IMR-90 (cell line): ENCODE measurements at regions not wholly inside any gene's neighbourhood (a gene's known extent, or its start where the extent isn't known, plus 50 kb on each side); places are given as distances from the start of the nearest gene placed in this dataset.

Source experiments
- ATAC-seq: fragments of 200-7000 bp; cut with Tn5 transposase; 2 replicates; pipeline ENCODE4 v1.9.1; 2020; ENCODE audit warnings: low read depth, mild to moderate bottlenecking, moderate library complexity
- BruUV-seq: library from RNA; stranded (reverse); fragments of 400-500 nt; replicated peaks from 2 replicates; lab custom pipeline; 2021; lab: Mats Ljungman, UMichigan
- CTCF ChIA-PET: fragments of 300-600 bp; formaldehyde crosslinking; extraction: SDS; loops from one replicate; lab custom pipeline; 2021; ENCODE audit warnings: antibody characterized with exemption; lab: Yijun Ruan, JAX
- POLR2A ChIA-PET: fragments of 300-600 bp; sonication (Branson Sonifier 250); formaldehyde crosslinking; loops from one replicate; lab custom pipeline; 2022; ENCODE audit warnings: antibody characterized with exemption; ENCODE audit not compliant: unreplicated experiment; lab: Charles Lee
- DNase-seq: peaks from one replicate; pipeline ENCODE4 v3.0.0; 2013
- H2AFZ ChIP-seq: replicated peaks from 2 replicates; pipeline ENCODE3; 2013; ENCODE audit warnings: low read length, mild to moderate bottlenecking; ENCODE audit not compliant: poor library complexity
- H2AK5ac ChIP-seq: 2 replicates; pipeline ENCODE4 v1.6.1; 2013; ENCODE audit warnings: low read depth, low read length, inconsistent platforms
- H2AK9ac ChIP-seq: replicated peaks from 2 replicates; pipeline ENCODE3; 2013; ENCODE audit warnings: mild to moderate bottlenecking, low read depth, low read length, moderate library complexity; ENCODE audit not compliant: poor library complexity
- H2BK120ac ChIP-seq: 2 replicates; pipeline ENCODE4 v1.6.1; 2013; ENCODE audit warnings: low read depth, low read length, inconsistent platforms
- H2BK15ac ChIP-seq: 3 replicates; pipeline ENCODE4 v1.6.1; 2013; ENCODE audit warnings: low read depth, low read length, inconsistent platforms
- H2BK20ac ChIP-seq: 2 replicates; pipeline ENCODE4 v1.6.1; 2013; ENCODE audit warnings: low read depth, mild to moderate bottlenecking, inconsistent platforms, low read length, moderate library complexity
- H2BK5ac ChIP-seq: 2 replicates; pipeline ENCODE4 v1.6.1; 2013; ENCODE audit warnings: mild to moderate bottlenecking, low read depth, low read length, inconsistent platforms; ENCODE audit not compliant: poor library complexity, severe bottlenecking
- H3K14ac ChIP-seq: replicated peaks from 2 replicates; pipeline ENCODE4 v1.6.1; 2013; ENCODE audit warnings: low read depth, low read length, inconsistent platforms
- H3K18ac ChIP-seq: 2 replicates; pipeline ENCODE4 v1.6.1; 2013; ENCODE audit warnings: low read depth, low read length, control low read depth
- H3K23ac ChIP-seq: 2 replicates; pipeline ENCODE4 v1.6.1; 2013; ENCODE audit warnings: low read depth, low read length, inconsistent platforms
- H3K27ac ChIP-seq: 2 replicates; pipeline ENCODE4 v1.5.1; 2013; ENCODE audit warnings: mild to moderate bottlenecking, control low read depth, low read length; ENCODE audit not compliant: insufficient read depth
- H3K27me3 ChIP-seq: 2 replicates; pipeline ENCODE4 v1.6.1; 2013; ENCODE audit warnings: low read length; ENCODE audit not compliant: control insufficient read depth, insufficient read depth
- H3K36me3 ChIP-seq: 2 replicates; pipeline ENCODE4 v1.6.1; 2013; ENCODE audit warnings: low read length, mixed read lengths; ENCODE audit not compliant: control insufficient read depth, insufficient read depth
- H3K4ac ChIP-seq: 2 replicates; pipeline ENCODE4 v1.6.1; 2013; ENCODE audit warnings: low read depth, low read length, inconsistent platforms
- H3K4me1 ChIP-seq: 2 replicates; pipeline ENCODE4 v1.6.1; 2013; ENCODE audit warnings: low read length, mixed read lengths; ENCODE audit not compliant: control insufficient read depth, insufficient read depth
- H3K4me2 ChIP-seq: 2 replicates; pipeline ENCODE4 v1.6.1; 2013; ENCODE audit warnings: low read depth, mild to moderate bottlenecking, control low read depth, low read length, moderate library complexity
- H3K4me3 ChIP-seq: 2 replicates; pipeline ENCODE4 v1.5.1; 2013; ENCODE audit warnings: low read depth, mild to moderate bottlenecking, control low read depth, low read length, moderate library complexity; ENCODE audit not compliant: insufficient read depth
- H3K56ac ChIP-seq: 2 replicates; pipeline ENCODE4 v1.6.1; 2013; ENCODE audit warnings: low read length, inconsistent platforms; ENCODE audit not compliant: insufficient read depth; ENCODE audit errors: extremely low read depth
- H3K79me1 ChIP-seq, 2 experiments: 2 replicates each; pipeline ENCODE4 v1.6.1; 2013; ENCODE audit warnings: low read length in 2 of 2, inconsistent platforms in 1 of 2, low read depth in 1 of 2
- H3K9ac ChIP-seq: 2 replicates; pipeline ENCODE4 v1.6.1; 2013; ENCODE audit warnings: low read depth, low read length, control low read depth
- H3K9me1 ChIP-seq: 2 replicates; pipeline ENCODE4 v1.6.1; 2013; ENCODE audit warnings: low read length, inconsistent platforms; ENCODE audit not compliant: insufficient read depth
- H3K9me3 ChIP-seq: 2 replicates; pipeline ENCODE4 v1.6.1; 2013; ENCODE audit warnings: low read length; ENCODE audit not compliant: control insufficient read depth, insufficient read depth
- H4K20me1 ChIP-seq: 2 replicates; pipeline ENCODE4 v1.6.1; 2013; ENCODE audit warnings: low read length, inconsistent platforms; ENCODE audit not compliant: insufficient read depth
- H4K5ac ChIP-seq: 2 replicates; pipeline ENCODE4 v1.6.1; 2013; ENCODE audit warnings: mild to moderate bottlenecking, low read depth, low read length, control low read depth
- H4K8ac ChIP-seq, 2 experiments: 2 replicates each; pipeline ENCODE4 v1.6.1; 2013; ENCODE audit warnings: low read depth in 2 of 2, low read length in 2 of 2, control low read depth in 1 of 2, inconsistent platforms in 1 of 2
- H4K91ac ChIP-seq: 2 replicates; pipeline ENCODE4 v1.6.1; 2013; ENCODE audit warnings: low read depth, low read length, inconsistent platforms; ENCODE audit not compliant: insufficient read depth
- MAFK ChIP-seq: IDR thresholded peaks from 2 replicates; pipeline ENCODE4 v1.6.1; 2012; ENCODE audit warnings: low read depth, low read length, improper control_type of control experiment
- RAD21 ChIP-seq: IDR thresholded peaks from 2 replicates; pipeline ENCODE4 v1.6.1; 2012; ENCODE audit warnings: low read length, improper control_type of control experiment
- RCOR1 ChIP-seq: IDR thresholded peaks from 2 replicates; pipeline ENCODE4 v1.6.1; 2012; ENCODE audit warnings: mild to moderate bottlenecking, low read length, improper control_type of control experiment; ENCODE audit not compliant: insufficient replicate concordance
- RFX5 ChIP-seq: IDR thresholded peaks from 2 replicates; pipeline ENCODE4 v1.8.0; 2012; ENCODE audit warnings: low read depth, mild to moderate bottlenecking, low read length, moderate library complexity
- WGBS, 2 experiments: methylation state at CpG; one replicate each; pipeline versions ENCODE4 v1.1.5 to v1.1.7; 2013; ENCODE audit warnings: missing lambda C conversion rate in 2 of 2; ENCODE audit not compliant: insufficient read length in 1 of 2; ENCODE audit errors: extremely low coverage in 2 of 2; 5-methylcytosine and 5-hydroxymethylcytosine counted together
- dilution Hi-C: fragments of 300-500 bp; cut with HindIII; formaldehyde crosslinking; loops from one replicate; pipeline ENCODE4 v1.14.3; 2018; ENCODE audit warnings: low sequenced_read_pairs; ENCODE audit not compliant: unreplicated experiment
- in situ Hi-C: fragments of 300-500 bp; cut with MboI; formaldehyde crosslinking; loops from 3 replicates; pipeline ENCODE4 v1.14.3; 2019; ENCODE audit warnings: low sequenced_read_pairs, inconsistent platforms, mixed read lengths
- intact Hi-C: fragments of 100-400 bp; cut with micrococcal nuclease; formaldehyde crosslinking; loops from 2 replicates; pipeline ENCODE4 v1.10.0; 2022

DNA sequence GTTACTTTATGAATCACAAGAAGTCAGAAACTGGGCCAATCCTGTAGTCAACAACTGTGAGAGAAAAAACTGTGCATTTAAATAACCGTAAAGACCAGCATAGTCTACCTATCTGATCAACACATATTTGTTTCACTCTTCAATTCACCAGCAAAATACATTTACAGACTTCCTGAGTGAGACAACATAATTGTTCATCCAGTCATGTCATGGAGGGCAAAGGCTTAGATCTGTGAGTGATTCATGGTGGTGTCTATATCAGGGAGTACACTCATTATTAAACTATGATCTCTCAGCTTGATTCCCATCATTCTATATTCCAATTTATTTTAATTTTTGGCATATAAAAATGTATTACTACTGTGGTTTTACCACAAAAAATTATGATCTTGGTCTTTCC is 694.6 kb downstream of the DNAH5 start:
- no peak overlapping the region for H3K18ac ChIP-seq
- no peak overlapping the region for H2AFZ ChIP-seq
- H3K79me1 ChIP-seq, result no peaks in the 10 kb centered on the region
- H4K8ac ChIP-seq, result no peak overlapping the region
- no peak overlapping the region for H2BK20ac ChIP-seq
- H3K56ac ChIP-seq, result no peak overlapping the region
- H3K27me3 ChIP-seq, result no peaks in the 10 kb centered on the region
- CTCF ChIA-PET, result interaction anchor here (2.2 kb wide), 1 partner anchor 11 kb away, joined by 5 read pairs; no protein-coding TSS in a partner anchor
- intact Hi-C loops, result loop anchor here (2.0 kb wide), 1 partner anchor 707 kb away; no protein-coding TSS in a partner anchor
- no peak overlapping the region for H2AK5ac ChIP-seq
- no peak overlapping the region for H2BK5ac ChIP-seq
- no peak overlapping the region for H3K14ac ChIP-seq
- H3K36me3 ChIP-seq, result no peaks in the 10 kb centered on the region
- no peak for DNase-seq
- ATAC-seq, result no peak
- H3K9me1 ChIP-seq, result no peaks in the 10 kb centered on the region
- in situ Hi-C loops, result no loop called here
- TF ChIP-seq RFX5, result no peak
- no peak for TF ChIP-seq RCOR1
- no peak for TF ChIP-seq MAFK
- no peak for TF ChIP-seq RAD21
- POLR2A ChIA-PET, result no interaction called here
- H4K20me1 ChIP-seq, result no peaks in the 10 kb centered on the region
- H3K4me2 ChIP-seq, result no peak overlapping the region
- no peak overlapping the region for H3K27ac ChIP-seq
- no peak overlapping the region for H3K4me3 ChIP-seq
- no peaks in the 10 kb centered on the region for H3K9me3 ChIP-seq
- WGBS, 2 experiments, result no CpG with 5 or more reads among the region's 1 CpG
- no peak overlapping the region for H2BK120ac ChIP-seq
- no peak overlapping the region for H2AK9ac ChIP-seq
- H2BK15ac ChIP-seq, result no peak overlapping the region
- H3K23ac ChIP-seq, result no peak overlapping the region
- H3K9ac ChIP-seq, result no peak overlapping the region
- H3K4ac ChIP-seq, result no peak overlapping the region
- BruUV-seq, result no TSS peak
- dilution Hi-C loops, result no loop called here
- H4K91ac ChIP-seq, result no peak overlapping the region
- H4K5ac ChIP-seq, result no peak overlapping the region
- no peaks in the 10 kb centered on the region for H3K4me1 ChIP-seq
